Astrocyte (in vitro differentiated cells and primary cell): ENCODE measurements at regions not wholly inside any gene's neighbourhood (a gene's known extent, or its start where the extent isn't known, plus 50 kb on each side); places are given as distances from the start of the nearest gene placed in this dataset.

Experiments
- DNase-seq: peaks from one replicate; pipeline ENCODE4 v3.0.0-alpha.2; 2010; ENCODE audit warnings: low read depth
- FAIRE-seq: peaks from 2 replicates; lab custom pipeline; 2011; peaks lifted over from hg19 to GRCh38; lab: Jason Lieb, UNC
- H2AFZ ChIP-seq: 2 replicates; pipeline ENCODE4 v1.6.0; 2012; ENCODE audit warnings: low read depth, low read length, inconsistent platforms
- H3K27ac ChIP-seq: 2 replicates; pipeline ENCODE4 v1.5.1; 2011; ENCODE audit warnings: low read depth, low read length, inconsistent platforms
- H3K27me3 ChIP-seq: 2 replicates; pipeline ENCODE4 v1.6.0; 2011; ENCODE audit warnings: low read length, inconsistent platforms; ENCODE audit not compliant: insufficient read depth
- H3K36me3 ChIP-seq: 2 replicates; pipeline ENCODE4 v1.5.1; 2011; ENCODE audit warnings: low read length, inconsistent platforms; ENCODE audit not compliant: insufficient read depth
- H3K4me1 ChIP-seq: 2 replicates; pipeline ENCODE4 v1.5.1; 2011; ENCODE audit warnings: low read length, inconsistent platforms; ENCODE audit not compliant: insufficient read depth
- H3K4me2 ChIP-seq: 2 replicates; pipeline ENCODE4 v1.6.0; 2012; ENCODE audit warnings: low read length, inconsistent platforms
- H3K4me3 ChIP-seq: 2 replicates; pipeline ENCODE4 v1.5.1; 2011; ENCODE audit warnings: low read depth, mild to moderate bottlenecking, low read length, inconsistent platforms; ENCODE audit not compliant: insufficient read depth
- H3K79me2 ChIP-seq: 2 replicates; pipeline ENCODE4 v1.6.0; 2012; ENCODE audit warnings: mild to moderate bottlenecking, low read length, inconsistent platforms; ENCODE audit not compliant: insufficient read depth
- H3K9ac ChIP-seq: 2 replicates; pipeline ENCODE4 v1.6.0; 2012; ENCODE audit warnings: mild to moderate bottlenecking, low read length, inconsistent platforms
- H3K9me3 ChIP-seq: 2 replicates; pipeline ENCODE4 v1.5.1; 2012; ENCODE audit warnings: low read depth, mild to moderate bottlenecking, low read length, inconsistent platforms; ENCODE audit not compliant: insufficient read depth
- H4K20me1 ChIP-seq: 2 replicates; pipeline ENCODE4 v1.6.0; 2012; ENCODE audit warnings: low read length, inconsistent platforms; ENCODE audit not compliant: insufficient read depth
- H3K27ac Mint-ChIP-seq: one replicate; pipeline ENCODE4 v1.8.0; 2021; ENCODE audit warnings: mild to moderate bottlenecking, mixed read lengths; ENCODE audit not compliant: unreplicated experiment
- H3K27me3 Mint-ChIP-seq: one replicate; pipeline ENCODE4 v1.8.0; 2021; ENCODE audit warnings: low read depth, mixed read lengths; ENCODE audit not compliant: unreplicated experiment
- H3K36me3 Mint-ChIP-seq: one replicate; pipeline ENCODE4 v1.8.0; 2021; ENCODE audit warnings: low read depth, mixed read lengths; ENCODE audit not compliant: unreplicated experiment
- H3K4me1 Mint-ChIP-seq: one replicate; pipeline ENCODE4 v1.8.0; 2021; ENCODE audit warnings: low read depth, mixed read lengths; ENCODE audit not compliant: unreplicated experiment
- H3K4me3 Mint-ChIP-seq: one replicate; pipeline ENCODE4 v1.8.0; 2021; ENCODE audit warnings: mild to moderate bottlenecking, moderate library complexity, mixed read lengths; ENCODE audit not compliant: unreplicated experiment
- H3K9me3 Mint-ChIP-seq: one replicate; pipeline ENCODE4 v1.8.0; 2021; ENCODE audit warnings: mild to moderate bottlenecking, mixed read lengths; ENCODE audit not compliant: unreplicated experiment
- CTCF ChIP-seq: IDR thresholded peaks from 2 replicates; pipeline ENCODE4 v1.5.1; 2011; ENCODE audit warnings: low read depth, mild to moderate bottlenecking, inconsistent platforms, low read length, moderate library complexity; ENCODE audit not compliant: insufficient read depth
- EZH2 ChIP-seq: IDR thresholded peaks from 2 replicates; pipeline ENCODE4 v1.6.1; 2012; ENCODE audit warnings: mild to moderate bottlenecking, low read length, inconsistent platforms; ENCODE audit not compliant: insufficient read depth

GRCh38 chr6:142500250-142500786, 198.5 kb downstream of the ADGRG6 start:
- no peaks in the 10 kb centered on the region for H3K4me1 ChIP-seq
- no peaks in the 10 kb centered on the region for H3K27me3 ChIP-seq
- no peak overlapping the region for H2AFZ ChIP-seq
- TF ChIP-seq EZH2: no peak
- no peak for TF ChIP-seq CTCF
- H3K9ac ChIP-seq: no peak overlapping the region
- no peak overlapping the region for H3K4me3 ChIP-seq
- Mint-ChIP-seq H3K27ac (no peak overlapping the region), H3K4me1 (no peaks in the 10 kb centered on the region), H3K4me3 (no peak overlapping the region), H3K36me3 (peaks cover 2% of the 10 kb centered on the region), H3K27me3 (no peaks in the 10 kb centered on the region), H3K9me3 (peaks cover 10% of the 10 kb centered on the region)
- DNase-seq: peak; percentile 9
- no peak for FAIRE-seq
- H3K79me2 ChIP-seq: no peaks in the 10 kb centered on the region
- no peaks in the 10 kb centered on the region for H3K36me3 ChIP-seq
- H3K27ac ChIP-seq: no peak overlapping the region
- H3K9me3 ChIP-seq: peaks cover 4% of the 10 kb centered on the region
- no peaks in the 10 kb centered on the region for H4K20me1 ChIP-seq
- H3K4me2 ChIP-seq: no peak overlapping the region

GRCh38 chr6:142501795-142502194, 200.0 kb downstream of the ADGRG6 start:
- Histone ChIP-seq H3K9ac (no peak overlapping the region), H3K79me2 (no peaks in the 10 kb centered on the region), H3K4me3 (no peak overlapping the region), H3K4me1 (no peaks in the 10 kb centered on the region), H3K9me3 (peaks cover 4% of the 10 kb centered on the region), H4K20me1 (no peaks in the 10 kb centered on the region), H3K27ac (no peak overlapping the region), H3K4me2 (no peak overlapping the region), H3K36me3 (no peaks in the 10 kb centered on the region), H3K27me3 (no peaks in the 10 kb centered on the region), H2AFZ (no peak overlapping the region)
- DNase-seq (no peak), FAIRE-seq (no peak)
- H3K4me1 Mint-ChIP-seq: no peaks in the 10 kb centered on the region
- peaks cover 2% of the 10 kb centered on the region for H3K36me3 Mint-ChIP-seq
- no peak overlapping the region for H3K4me3 Mint-ChIP-seq
- peaks cover 10% of the 10 kb centered on the region for H3K9me3 Mint-ChIP-seq
- H3K27me3 Mint-ChIP-seq: peaks cover 1% of the 10 kb centered on the region
- TF ChIP-seq CTCF: no peak
- TF ChIP-seq EZH2: no peak
- no peak overlapping the region for H3K27ac Mint-ChIP-seq

- DNase-seq (no peak), FAIRE-seq (no peak)
- Mint-ChIP-seq H3K4me3 (no peak overlapping the region), H3K4me1 (no peaks in the 10 kb centered on the region), H3K27ac (no peak overlapping the region), H3K9me3 (peaks cover 9% of the 10 kb centered on the region), H3K27me3 (peaks cover 1% of the 10 kb centered on the region), H3K36me3 (peaks cover 2% of the 10 kb centered on the region)
- no peak overlapping the region for H3K9ac ChIP-seq
- H2AFZ ChIP-seq: no peak overlapping the region
- H3K27me3 ChIP-seq: no peaks in the 10 kb centered on the region
- no peak overlapping the region for H3K27ac ChIP-seq
- H3K4me3 ChIP-seq: no peak overlapping the region
- H3K79me2 ChIP-seq: no peaks in the 10 kb centered on the region
- no peaks in the 10 kb centered on the region for H3K36me3 ChIP-seq
- no peaks in the 10 kb centered on the region for H3K4me1 ChIP-seq
- H3K9me3 ChIP-seq: peaks cover 4% of the 10 kb centered on the region
- no peak overlapping the region for H3K4me2 ChIP-seq
- no peaks in the 10 kb centered on the region for H4K20me1 ChIP-seq
- TF ChIP-seq EZH2 (no peak), CTCF (no peak)
These were observed 205.3 kb downstream of the ADGRG6 start for GRCh38 chr6:142507065-142507464.
